SK-N-SH treated with all-trans-retinoic acid at 6 μM for 48 hours (cell line): ENCODE measurements at regions not wholly inside any gene's neighbourhood (a gene's known extent, or its start where the extent isn't known, plus 50 kb on each side); places are given as distances from the start of the nearest gene placed in this dataset.

ENCODE experiments used
- ATAC-seq: fragments of 200-7000 bp; cut with Tn5 transposase; 3 replicates; pipeline ENCODE4 v1.9.1; 2020; ENCODE audit warnings: mild to moderate bottlenecking, moderate library complexity
- ARNTL ChIP-seq: fragments of 450-650 bp; formaldehyde crosslinking; IDR thresholded peaks from 2 replicates; pipeline ENCODE4 v1.5.0; 2020; ENCODE audit warnings: low read depth, mild to moderate bottlenecking, moderate library complexity, borderline replicate concordance
- BACH2 ChIP-seq: fragments of 250-450 bp; sonication (Bioruptor Pico); IDR thresholded peaks from 2 replicates; pipeline ENCODE4 v1.9.0; 2021; ENCODE audit warnings: mild to moderate bottlenecking, borderline replicate concordance
- CREB5 ChIP-seq: fragments of 250-450 bp; sonication (Bioruptor Pico); IDR thresholded peaks from 2 replicates; pipeline ENCODE4 v1.5.1; 2020; ENCODE audit warnings: low read depth, mild to moderate bottlenecking, moderate library complexity
- CSDC2 ChIP-seq: fragments of 250-450 bp; sonication (Bioruptor Pico); IDR thresholded peaks from 2 replicates; pipeline ENCODE4 v1.5.0; 2020; ENCODE audit warnings: mild to moderate bottlenecking, moderate library complexity
- CSRNP3 ChIP-seq: fragments of 250-450 bp; sonication (Bioruptor Pico); IDR thresholded peaks from 2 replicates; pipeline ENCODE4 v1.5.1; 2021; ENCODE audit warnings: mild to moderate bottlenecking, moderate library complexity
- ESRRG ChIP-seq: fragments of 250-450 bp; sonication (Bioruptor Pico); IDR thresholded peaks from 2 replicates; pipeline ENCODE4 v1.6.1; 2021; ENCODE audit warnings: mild to moderate bottlenecking
- GLIS3 ChIP-seq: fragments of 250-450 bp; sonication (Bioruptor Pico); IDR thresholded peaks from 2 replicates; pipeline ENCODE4 v1.5.0; 2020; ENCODE audit warnings: mild to moderate bottlenecking, moderate library complexity
- ISL1 ChIP-seq: fragments of 250-450 bp; sonication (Bioruptor Pico); IDR thresholded peaks from 2 replicates; pipeline ENCODE4 v2.1.2; 2022; ENCODE audit warnings: mild to moderate bottlenecking, moderate library complexity
- OSR1 ChIP-seq: fragments of 250-450 bp; sonication (Bioruptor Pico); IDR thresholded peaks from 2 replicates; pipeline ENCODE4 v1.8.0; 2022; ENCODE audit warnings: moderate library complexity, mild to moderate bottlenecking, inconsistent platforms
- PATZ1 ChIP-seq: fragments of 250-450 bp; sonication (Bioruptor Pico); IDR thresholded peaks from 2 replicates; pipeline ENCODE4 v1.8.0; 2020; ENCODE audit warnings: mild to moderate bottlenecking, moderate library complexity, borderline replicate concordance
- POU6F1 ChIP-seq: fragments of 250-450 bp; sonication (Bioruptor Pico); IDR thresholded peaks from 2 replicates; pipeline ENCODE4 v1.8.0; 2021; ENCODE audit warnings: low read depth, mild to moderate bottlenecking, moderate library complexity, borderline replicate concordance
- PPARA ChIP-seq: fragments of 250-450 bp; sonication (Bioruptor Pico); IDR thresholded peaks from 2 replicates; pipeline ENCODE4 v1.5.0; 2020; ENCODE audit warnings: mild to moderate bottlenecking, borderline replicate concordance
- RARB ChIP-seq: fragments of 250-450 bp; sonication (Bioruptor Pico); IDR thresholded peaks from 2 replicates; pipeline ENCODE4 v1.8.0; 2021; ENCODE audit warnings: mild to moderate bottlenecking, moderate library complexity
- SNAI2 ChIP-seq: fragments of 250-450 bp; sonication (Bioruptor Pico); IDR thresholded peaks from 2 replicates; pipeline ENCODE4 v1.5.0; 2020; ENCODE audit warnings: mild to moderate bottlenecking, moderate library complexity
- TCF4 ChIP-seq: fragments of 250-450 bp; sonication (Bioruptor Pico); IDR thresholded peaks from 2 replicates; pipeline ENCODE4 v1.8.0; 2021; ENCODE audit warnings: mild to moderate bottlenecking, moderate library complexity, borderline replicate concordance
- TOX ChIP-seq: fragments of 250-450 bp; sonication (Bioruptor Pico); IDR thresholded peaks from 2 replicates; pipeline ENCODE4 v1.8.0; 2021; ENCODE audit warnings: mild to moderate bottlenecking, moderate library complexity, borderline replicate concordance
- TSHZ2 ChIP-seq: fragments of 250-450 bp; sonication (Bioruptor Pico); IDR thresholded peaks from 2 replicates; pipeline ENCODE4 v1.5.0; 2020; ENCODE audit warnings: mild to moderate bottlenecking, moderate library complexity
- ZFP3 ChIP-seq: fragments of 250-450 bp; sonication (Bioruptor Pico); IDR thresholded peaks from 2 replicates; pipeline ENCODE4 v1.5.0; 2020; ENCODE audit warnings: mild to moderate bottlenecking, moderate library complexity
- ZFP30 ChIP-seq: fragments of 450-650 bp; formaldehyde crosslinking; IDR thresholded peaks from 2 replicates; pipeline ENCODE4 v1.5.0; 2022; ENCODE audit warnings: mild to moderate bottlenecking, moderate library complexity
- ZNF565 ChIP-seq: fragments of 450-650 bp; formaldehyde crosslinking; conservative IDR thresholded peaks from 2 replicates; pipeline ENCODE4 v1.5.0; 2020; ENCODE audit warnings: low read depth, mild to moderate bottlenecking, moderate library complexity
- ZNF70 ChIP-seq: fragments of 450-650 bp; formaldehyde crosslinking; IDR thresholded peaks from 2 replicates; pipeline ENCODE4 v1.5.0; 2020; ENCODE audit warnings: mild to moderate bottlenecking, moderate library complexity
- ZNF8 ChIP-seq: fragments of 450-650 bp; formaldehyde crosslinking; IDR thresholded peaks from 2 replicates; pipeline ENCODE4 v1.5.0; 2020; ENCODE audit warnings: mild to moderate bottlenecking, moderate library complexity

- ATAC-seq = peak; percentile 100
- no peak for TF ChIP-seq OSR1 (CRISPR knock-in tag)
- no peak for TF ChIP-seq BACH2 (CRISPR knock-in tag)
Observed at GRCh38 chr6:16929809-16930208, 168.5 kb upstream of the ATXN1 start.

GRCh38 chr6:16928387-16928786 is 167.1 kb upstream of the ATXN1 start:
- ATAC-seq = no peak
- no peak for TF ChIP-seq POU6F1 (CRISPR knock-in tag)
- no peak for TF ChIP-seq ZFP30 (CRISPR knock-in tag)
- no peak for TF ChIP-seq ZFP3
- no peak for TF ChIP-seq TCF4 (CRISPR knock-in tag)
- no peak for TF ChIP-seq CSRNP3
- no peak for TF ChIP-seq PATZ1 (CRISPR knock-in tag)
- no peak for TF ChIP-seq ZNF70 (CRISPR knock-in tag)
- TF ChIP-seq ZNF8 = no peak
- no peak for TF ChIP-seq ISL1 (CRISPR knock-in tag)

GRCh38 chr6:16927205-16927604 is 165.9 kb upstream of the ATXN1 start:
- ATAC-seq = no peak
- no peak for TF ChIP-seq ZFP3
- no peak for TF ChIP-seq SNAI2
- TF ChIP-seq ARNTL (CRISPR knock-in tag) = no peak
- no peak for TF ChIP-seq CREB5
- TF ChIP-seq PPARA (CRISPR knock-in tag) = no peak
- no peak for TF ChIP-seq TCF4 (CRISPR knock-in tag)
- no peak for TF ChIP-seq ZNF70 (CRISPR knock-in tag)
- no peak for TF ChIP-seq GLIS3 (CRISPR knock-in tag)

GRCh38 chr6:16925461-16925860 is 164.2 kb upstream of the ATXN1 start:
- ATAC-seq = no peak
- no peak for TF ChIP-seq ZFP3
- no peak for TF ChIP-seq ARNTL (CRISPR knock-in tag)
- no peak for TF ChIP-seq ZNF8
- no peak for TF ChIP-seq PATZ1 (CRISPR knock-in tag)
- TF ChIP-seq GLIS3 (CRISPR knock-in tag) = no peak
- no peak for TF ChIP-seq TOX (CRISPR knock-in tag)
- no peak for TF ChIP-seq OSR1 (CRISPR knock-in tag)
- TF ChIP-seq RARB (CRISPR knock-in tag) = no peak
- no peak for TF ChIP-seq ISL1 (CRISPR knock-in tag)
- TF ChIP-seq TCF4 (CRISPR knock-in tag) = no peak
- no peak for TF ChIP-seq TSHZ2 (CRISPR knock-in tag)
- TF ChIP-seq PPARA (CRISPR knock-in tag) = no peak
- no peak for TF ChIP-seq ESRRG
- no peak for TF ChIP-seq ZFP30 (CRISPR knock-in tag)
- TF ChIP-seq BACH2 (CRISPR knock-in tag) = no peak
- TF ChIP-seq ZNF70 (CRISPR knock-in tag) = no peak
- no peak for TF ChIP-seq CSDC2 (CRISPR knock-in tag)
- TF ChIP-seq CSRNP3 = no peak
- TF ChIP-seq ZNF565 = no peak
- no peak for TF ChIP-seq SNAI2
